Breast epithelium (tissue), 3 donors: ENCODE measurements at regions not wholly inside any gene's neighbourhood (a gene's known extent, or its start where the extent isn't known, plus 50 kb on each side); places are given as distances from the start of the nearest gene placed in this dataset.

ENCODE experiments used
- POLR2A ChIP-seq: fragments of 450-650 bp; IDR thresholded peaks from one replicate; pipeline ENCODE4 v1.6.1; 2016; ENCODE audit warnings: antibody characterized with exemption, mild to moderate bottlenecking, moderate library complexity
- POLR2AphosphoS5 ChIP-seq, 3 donors: sonication (generic); formaldehyde crosslinking; IDR thresholded peaks; one replicate each; pipeline ENCODE4 v1.6.1; 2017; ENCODE audit warnings: antibody characterized with exemption in 3 of 3
- TF ChIP-seq, protein P1 (sequence below), 3 donors: fragments of 450-650 bp; IDR thresholded peaks; one replicate each; pipeline ENCODE4 v1.5.1; 2016 to 2017; ENCODE audit warnings: antibody characterized with exemption in 3 of 3, mild to moderate bottlenecking in 3 of 3, moderate library complexity in 3 of 3

- TF ChIP-seq, protein P1, sequence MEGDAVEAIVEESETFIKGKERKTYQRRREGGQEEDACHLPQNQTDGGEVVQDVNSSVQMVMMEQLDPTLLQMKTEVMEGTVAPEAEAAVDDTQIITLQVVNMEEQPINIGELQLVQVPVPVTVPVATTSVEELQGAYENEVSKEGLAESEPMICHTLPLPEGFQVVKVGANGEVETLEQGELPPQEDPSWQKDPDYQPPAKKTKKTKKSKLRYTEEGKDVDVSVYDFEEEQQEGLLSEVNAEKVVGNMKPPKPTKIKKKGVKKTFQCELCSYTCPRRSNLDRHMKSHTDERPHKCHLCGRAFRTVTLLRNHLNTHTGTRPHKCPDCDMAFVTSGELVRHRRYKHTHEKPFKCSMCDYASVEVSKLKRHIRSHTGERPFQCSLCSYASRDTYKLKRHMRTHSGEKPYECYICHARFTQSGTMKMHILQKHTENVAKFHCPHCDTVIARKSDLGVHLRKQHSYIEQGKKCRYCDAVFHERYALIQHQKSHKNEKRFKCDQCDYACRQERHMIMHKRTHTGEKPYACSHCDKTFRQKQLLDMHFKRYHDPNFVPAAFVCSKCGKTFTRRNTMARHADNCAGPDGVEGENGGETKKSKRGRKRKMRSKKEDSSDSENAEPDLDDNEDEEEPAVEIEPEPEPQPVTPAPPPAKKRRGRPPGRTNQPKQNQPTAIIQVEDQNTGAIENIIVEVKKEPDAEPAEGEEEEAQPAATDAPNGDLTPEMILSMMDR (IDR thresholded peaks at IDR 0.05), result no peak
- no peak for TF ChIP-seq POLR2A
- TF ChIP-seq POLR2AphosphoS5 (IDR thresholded peaks at IDR 0.05), result no peak
Observed at GRCh38 chr5:123699571-123699970, 187.6 kb downstream of the CSNK1G3 start.
